GM21619 (cell line): ENCODE measurements at regions not wholly inside any gene's neighbourhood (a gene's known extent, or its start where the extent isn't known, plus 50 kb on each side); places are given as distances from the start of the nearest gene placed in this dataset.
A peak's percentile ranks its signal among the peaks of the same experiment; 100 is the strongest.

ENCODE experiments used
- ATAC-seq: cut with Tn5 transposase; IDR thresholded peaks from one replicate; pipeline ENCODE4 v1.9.1; 2021; ENCODE audit not compliant: unreplicated experiment

DNA sequence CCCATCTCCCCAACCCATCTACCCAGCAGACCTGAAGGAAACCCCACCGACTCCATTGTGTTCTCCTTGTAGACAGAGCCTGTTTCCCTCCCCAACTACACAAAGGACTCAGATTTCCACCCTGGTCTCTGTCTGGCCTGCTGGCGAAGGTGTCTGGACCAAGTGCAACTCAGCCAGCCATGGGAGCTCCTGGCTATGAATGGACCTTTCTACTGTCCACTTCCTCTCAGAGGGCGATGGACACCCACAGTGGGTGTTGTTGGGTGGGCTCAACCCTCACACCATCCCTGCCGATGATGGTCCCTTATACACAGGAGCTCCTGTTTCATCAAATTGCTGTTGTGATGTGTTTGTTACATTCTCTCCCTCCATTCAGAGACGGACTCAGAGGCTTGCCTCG is 112.5 kb upstream of the PHACTR3 start:
- no peak for ATAC-seq

DNA sequence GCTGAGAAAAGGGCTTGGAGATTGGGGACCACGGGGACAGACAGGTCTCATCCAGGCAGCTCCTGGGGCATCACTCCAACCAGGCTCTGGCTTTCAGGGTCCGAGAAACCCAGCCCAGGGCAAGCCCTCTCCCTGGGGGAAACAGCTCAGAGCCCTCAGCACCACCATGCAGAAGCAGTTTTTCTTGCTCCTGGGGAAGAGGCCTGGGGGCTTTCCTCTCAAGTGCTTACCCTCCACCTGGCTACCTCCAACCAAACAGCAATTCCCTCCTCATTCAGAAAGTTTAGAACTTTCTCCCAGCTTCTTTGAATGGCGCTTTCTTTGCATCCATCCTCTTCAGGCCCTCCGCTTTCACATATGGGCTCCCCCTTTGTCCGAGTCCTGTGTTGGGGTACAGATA is 110.4 kb upstream of the PHACTR3 start:
- no peak for ATAC-seq

DNA sequence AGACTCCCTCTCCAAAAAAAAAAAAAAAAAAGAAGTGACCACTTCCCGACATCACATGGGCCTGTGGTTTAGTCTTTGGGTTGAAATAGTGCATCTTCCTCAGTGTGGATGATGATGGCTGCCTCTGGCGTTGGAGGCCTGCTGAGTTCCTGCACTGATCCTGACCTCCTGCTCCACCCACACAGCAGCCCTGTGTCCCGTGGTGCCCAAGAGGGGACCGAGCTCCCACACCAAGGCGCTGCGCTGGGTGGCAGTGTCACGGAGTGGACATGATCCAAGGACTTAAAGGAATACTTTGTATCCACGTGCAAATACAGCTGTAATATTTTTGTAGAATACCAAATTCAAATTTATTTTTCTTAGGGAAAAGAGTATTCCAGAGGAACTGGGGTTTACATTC is 109.2 kb upstream of the PHACTR3 start:
- no peak for ATAC-seq

DNA sequence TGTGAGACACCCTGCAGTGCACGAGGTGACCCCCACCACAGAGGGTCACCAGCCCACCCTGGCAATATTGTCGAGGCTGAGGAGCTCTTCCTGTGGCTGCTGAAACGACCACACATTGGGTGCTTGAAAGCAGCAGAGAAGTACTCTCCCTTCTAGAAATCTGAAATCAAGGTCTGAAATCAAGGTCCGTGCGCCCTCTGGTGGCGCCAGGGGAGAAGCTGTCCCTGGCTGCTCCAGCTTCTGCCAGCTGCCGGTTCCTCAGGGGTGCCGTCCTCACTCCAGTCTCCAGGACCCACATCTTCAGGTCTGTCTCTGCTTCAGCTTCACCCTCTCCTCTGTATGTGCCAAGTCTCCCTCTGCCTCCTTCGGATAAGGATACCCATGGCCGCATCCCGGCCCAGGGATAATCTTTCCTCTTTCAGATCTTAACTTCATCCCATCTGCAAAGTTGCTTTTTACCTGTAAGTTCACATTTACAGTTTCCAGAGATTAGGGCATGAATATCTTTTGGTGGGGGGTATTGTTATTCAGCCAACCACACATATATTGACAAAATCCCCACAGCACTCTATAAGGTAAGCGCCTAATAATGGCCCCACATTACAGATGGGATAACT is 108.3 kb upstream of the PHACTR3 start:
- ATAC-seq, result no peak

DNA sequence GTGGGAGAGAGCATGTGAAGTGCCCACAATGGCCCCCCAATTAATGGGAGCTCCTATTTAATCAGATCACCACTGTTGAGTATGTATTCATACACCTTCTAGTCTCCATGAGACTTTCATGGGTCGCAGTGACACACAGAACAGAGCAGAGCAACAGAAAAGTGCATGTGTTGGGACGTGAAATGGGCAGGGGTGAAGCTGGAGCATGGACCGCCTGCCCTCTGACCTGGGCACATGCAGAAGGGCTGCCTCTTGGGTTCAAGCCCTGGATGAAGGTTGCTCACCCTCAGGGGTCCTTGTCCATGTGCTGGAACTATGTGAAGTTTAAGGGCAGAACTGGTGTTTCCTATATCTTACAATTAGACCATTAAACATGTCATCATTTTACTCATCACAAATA is 106.0 kb upstream of the PHACTR3 start:
- ATAC-seq, result no peak

DNA sequence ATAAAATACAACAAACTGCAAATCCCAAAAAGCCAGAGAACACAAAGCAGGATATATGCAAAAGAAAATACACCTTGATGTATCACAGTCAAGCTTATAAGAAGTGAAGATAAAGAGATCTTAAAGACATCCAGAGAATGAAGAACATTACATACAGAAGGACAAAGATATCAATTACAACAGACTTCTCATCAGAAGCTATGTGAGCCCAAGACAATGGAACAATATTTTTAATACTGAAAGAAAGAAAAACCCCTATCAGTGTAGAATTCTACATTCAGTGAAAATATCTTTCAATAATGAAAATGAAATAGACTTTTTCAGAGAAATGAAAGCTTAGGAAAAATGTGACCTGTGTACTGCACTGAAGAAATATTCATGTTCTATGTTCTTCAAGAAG is 104.5 kb upstream of the PHACTR3 start:
- ATAC-seq, result no peak

DNA sequence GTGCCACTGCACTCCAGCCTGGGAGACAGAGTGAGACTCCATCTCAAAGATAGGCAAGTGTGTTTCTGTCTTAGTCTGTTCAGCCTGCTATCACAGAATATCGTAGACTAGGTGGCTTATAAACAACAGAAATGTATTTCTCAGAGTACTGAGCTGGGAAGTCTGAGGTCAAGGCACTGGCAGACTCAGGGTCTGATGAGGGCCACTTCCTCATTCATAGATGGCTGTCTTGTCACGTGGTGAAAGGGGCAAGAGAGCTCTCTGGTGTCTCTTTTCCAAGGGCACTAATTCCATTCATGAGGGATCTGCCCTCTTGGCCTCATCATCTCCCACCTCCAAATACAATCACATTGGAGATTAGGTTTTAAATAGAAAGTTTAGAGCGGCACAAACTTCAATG is 95.6 kb upstream of the PHACTR3 start:
- ATAC-seq, result no peak

DNA sequence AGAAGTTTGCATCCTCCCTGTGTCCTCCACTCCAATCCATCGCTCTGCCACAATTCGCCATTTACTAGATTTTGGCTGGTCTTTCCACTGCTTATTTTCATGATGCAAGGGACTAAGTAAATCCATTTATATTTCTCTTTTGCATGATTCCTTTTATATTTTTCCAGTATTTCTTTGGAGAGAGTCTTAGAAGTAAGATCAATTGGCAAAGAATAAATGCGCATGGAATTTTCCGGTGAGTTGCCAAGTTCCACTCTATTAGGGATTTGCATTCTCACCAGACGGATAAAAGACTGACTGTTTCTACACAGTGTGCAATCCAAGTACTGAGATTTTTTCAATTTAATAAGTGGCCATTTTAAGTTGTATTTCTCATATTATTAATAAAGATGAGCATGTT is 91.7 kb upstream of the PHACTR3 start:
- ATAC-seq, result no peak

DNA sequence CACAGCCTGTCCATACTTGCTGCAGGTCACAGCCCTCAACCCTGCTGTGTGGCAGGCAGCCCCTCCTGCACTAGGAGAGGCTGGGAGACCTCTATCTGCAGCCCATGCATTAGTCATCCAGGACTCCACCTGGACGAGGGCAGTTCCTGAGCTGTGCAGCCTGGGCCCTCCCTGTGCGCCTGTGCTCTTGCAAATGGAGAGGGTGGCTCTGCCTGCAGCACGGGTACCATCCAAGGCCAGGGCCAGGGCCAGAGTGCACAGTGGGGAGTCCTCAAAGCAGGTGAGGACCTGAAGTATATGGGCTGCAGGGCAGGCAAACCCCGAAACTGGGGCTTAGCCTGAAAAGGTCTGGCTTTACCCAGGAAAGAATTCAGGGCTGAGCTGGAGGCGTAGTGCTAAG is 89.8 kb upstream of the PHACTR3 start:
- no peak for ATAC-seq

DNA sequence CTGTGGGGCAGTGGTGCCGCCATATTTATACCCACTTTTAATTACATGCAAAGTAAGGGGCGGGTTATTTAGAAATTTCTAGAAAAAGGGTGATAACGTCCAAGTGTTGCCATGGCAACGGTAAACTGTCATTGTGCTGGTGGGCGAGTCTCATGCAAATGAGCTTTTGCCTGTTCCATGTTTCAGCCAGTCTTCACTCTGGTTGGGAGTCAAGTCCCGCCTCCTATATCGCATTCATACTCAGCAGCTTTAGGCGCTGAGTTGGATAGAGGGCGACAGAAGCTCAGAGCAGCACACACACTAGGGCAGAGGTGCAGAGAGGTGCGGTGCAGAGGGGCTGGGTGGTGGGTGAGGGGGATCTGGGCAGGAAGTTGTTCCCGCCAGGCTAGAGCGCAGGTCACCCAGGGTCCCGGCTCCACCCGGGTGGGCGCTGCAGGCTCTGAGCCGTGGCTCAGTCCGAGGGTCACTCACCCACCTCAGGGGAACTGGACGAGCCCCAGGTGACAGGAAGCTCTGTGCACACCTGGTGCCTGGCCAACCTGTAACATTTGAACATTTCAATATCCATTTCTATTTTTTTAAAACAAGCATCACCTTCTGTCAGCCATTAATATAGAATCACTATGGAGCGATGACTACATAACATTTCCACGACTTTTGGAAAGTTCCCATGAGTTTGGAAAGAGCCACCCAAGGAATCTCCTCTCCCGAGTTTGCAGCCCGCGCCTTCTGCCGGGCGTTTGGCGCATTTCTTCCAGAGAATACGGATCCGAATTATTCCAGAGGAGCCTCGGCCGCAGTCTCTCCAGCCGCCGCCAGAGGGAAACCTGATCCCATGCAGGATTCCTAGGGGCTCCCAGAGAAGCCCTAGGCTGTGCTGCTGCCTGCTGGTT is 89.1 kb upstream of the PHACTR3 start:
- no peak for ATAC-seq

DNA sequence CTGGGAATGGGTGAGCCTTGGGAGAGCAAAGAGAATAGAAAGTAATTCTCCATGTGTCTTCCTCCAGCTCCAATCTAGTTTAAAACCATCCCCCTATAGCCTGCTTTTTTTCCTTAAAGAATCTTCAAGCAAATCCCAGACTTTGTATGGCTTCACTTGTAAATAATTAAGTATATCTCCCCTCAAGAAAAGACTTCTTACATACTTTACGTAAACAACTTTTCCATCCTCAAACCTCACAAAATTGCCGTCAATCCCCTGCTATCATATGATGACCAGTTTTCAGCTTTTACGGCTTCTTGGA is 88.5 kb upstream of the PHACTR3 start:
- no peak for ATAC-seq

DNA sequence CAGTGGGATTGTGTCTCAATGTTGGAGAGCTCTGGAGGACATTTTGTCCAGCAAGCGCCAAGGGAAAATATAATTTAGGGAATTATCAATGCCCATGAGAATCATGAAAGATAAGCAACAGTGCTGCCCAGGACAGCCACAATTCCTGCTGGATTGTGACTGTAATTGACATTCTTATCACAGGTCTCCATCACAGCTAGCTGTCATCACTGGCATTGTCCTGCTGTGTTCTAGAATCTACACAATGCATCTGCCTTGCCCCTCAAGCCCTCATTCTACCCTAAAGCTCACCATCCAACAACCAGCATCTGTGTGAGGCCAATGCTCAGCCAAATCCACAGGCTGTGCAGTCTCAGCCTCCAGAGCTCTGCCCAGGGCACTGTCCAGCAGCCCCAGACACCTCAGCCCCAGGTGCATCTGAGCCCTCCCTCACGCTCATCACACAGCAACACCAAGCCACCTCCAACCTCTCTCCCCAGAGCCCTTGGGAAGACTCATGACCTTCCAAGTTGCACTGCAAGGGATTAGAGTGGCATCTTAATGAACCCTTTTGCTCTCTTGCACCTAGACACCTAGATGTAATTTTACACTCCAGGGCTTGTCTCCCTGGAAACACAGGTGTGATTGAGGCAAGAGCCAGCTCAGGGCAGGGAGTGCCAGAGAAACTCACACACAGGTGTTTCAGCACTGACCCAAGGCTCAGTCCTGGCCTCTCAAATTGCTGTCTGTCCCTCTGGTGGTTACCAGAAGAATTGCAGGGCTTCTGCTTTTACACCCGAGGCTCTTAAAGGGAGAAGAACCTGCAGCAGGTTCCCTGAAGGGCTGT is 85.2 kb upstream of the PHACTR3 start:
- ATAC-seq, result peak; percentile 65

DNA sequence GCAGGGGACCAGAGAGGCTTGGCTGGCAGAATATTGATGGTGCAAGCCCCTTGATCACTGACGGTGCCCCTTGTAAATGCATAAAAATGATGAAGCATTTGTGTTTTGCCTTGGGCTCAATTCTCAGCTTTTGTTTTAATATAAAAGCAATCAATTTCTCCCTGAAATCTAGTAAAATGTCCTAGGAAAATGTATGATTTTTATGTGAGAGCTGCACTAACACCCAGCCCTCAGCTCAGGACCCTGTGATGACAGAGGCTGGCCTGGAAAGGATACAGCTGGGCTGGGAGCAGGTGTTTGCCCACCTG is 84.7 kb upstream of the PHACTR3 start:
- ATAC-seq, result no peak

DNA sequence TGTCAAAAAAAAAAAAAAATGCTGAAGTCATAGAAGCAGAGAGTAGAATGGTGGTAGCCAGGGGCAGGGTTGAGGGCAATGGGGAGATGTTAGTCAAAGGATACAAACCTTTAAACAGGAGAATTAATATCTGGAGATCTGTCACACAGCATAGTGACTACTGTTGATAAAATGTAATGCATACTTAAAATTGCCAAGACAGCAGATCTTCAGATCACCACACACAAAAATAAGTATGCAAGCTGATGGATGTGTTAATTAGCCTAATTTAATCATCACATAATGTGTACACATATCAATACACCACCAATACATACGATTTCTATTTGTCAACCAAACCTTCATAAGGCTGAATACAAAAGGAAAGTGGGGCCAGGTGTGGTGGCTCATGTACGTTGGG is 83.5 kb upstream of the PHACTR3 start:
- ATAC-seq, result no peak

DNA sequence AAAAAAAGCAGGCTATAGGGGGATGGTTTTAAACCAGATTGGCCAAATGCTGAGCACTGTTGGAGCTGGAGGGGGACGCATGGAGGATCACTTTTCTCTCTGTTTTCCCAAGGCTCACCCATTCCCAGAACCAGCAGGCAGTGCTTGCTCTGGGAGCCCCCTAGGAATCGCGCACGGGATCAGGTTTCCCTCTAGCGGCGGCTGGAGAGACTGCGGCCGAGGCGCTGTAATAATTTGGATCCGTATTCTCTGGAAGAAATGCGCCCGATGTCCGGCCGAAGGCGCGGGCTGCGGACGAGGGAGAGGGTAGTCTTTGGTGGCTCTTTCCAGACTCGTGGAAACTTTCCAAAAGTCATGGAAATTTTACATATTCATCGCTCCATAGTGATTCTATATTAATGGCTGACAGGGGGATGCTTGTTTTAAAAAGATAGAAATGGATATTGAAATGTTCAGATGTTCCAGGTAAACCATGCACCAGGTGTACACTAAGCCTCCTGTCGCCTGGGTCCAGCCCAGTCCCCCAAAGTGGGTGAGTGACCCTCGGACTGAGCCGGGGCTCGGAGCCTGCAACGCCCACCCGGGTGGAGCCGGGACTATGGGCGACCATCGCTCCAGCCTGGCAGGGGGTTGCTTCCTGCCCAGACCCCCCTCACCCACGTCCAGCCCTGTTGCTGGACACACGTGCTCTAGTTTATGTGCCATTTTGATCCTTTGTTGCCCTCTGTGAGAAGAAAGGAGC is 78.7 kb upstream of the PHACTR3 start:
- no peak for ATAC-seq

DNA sequence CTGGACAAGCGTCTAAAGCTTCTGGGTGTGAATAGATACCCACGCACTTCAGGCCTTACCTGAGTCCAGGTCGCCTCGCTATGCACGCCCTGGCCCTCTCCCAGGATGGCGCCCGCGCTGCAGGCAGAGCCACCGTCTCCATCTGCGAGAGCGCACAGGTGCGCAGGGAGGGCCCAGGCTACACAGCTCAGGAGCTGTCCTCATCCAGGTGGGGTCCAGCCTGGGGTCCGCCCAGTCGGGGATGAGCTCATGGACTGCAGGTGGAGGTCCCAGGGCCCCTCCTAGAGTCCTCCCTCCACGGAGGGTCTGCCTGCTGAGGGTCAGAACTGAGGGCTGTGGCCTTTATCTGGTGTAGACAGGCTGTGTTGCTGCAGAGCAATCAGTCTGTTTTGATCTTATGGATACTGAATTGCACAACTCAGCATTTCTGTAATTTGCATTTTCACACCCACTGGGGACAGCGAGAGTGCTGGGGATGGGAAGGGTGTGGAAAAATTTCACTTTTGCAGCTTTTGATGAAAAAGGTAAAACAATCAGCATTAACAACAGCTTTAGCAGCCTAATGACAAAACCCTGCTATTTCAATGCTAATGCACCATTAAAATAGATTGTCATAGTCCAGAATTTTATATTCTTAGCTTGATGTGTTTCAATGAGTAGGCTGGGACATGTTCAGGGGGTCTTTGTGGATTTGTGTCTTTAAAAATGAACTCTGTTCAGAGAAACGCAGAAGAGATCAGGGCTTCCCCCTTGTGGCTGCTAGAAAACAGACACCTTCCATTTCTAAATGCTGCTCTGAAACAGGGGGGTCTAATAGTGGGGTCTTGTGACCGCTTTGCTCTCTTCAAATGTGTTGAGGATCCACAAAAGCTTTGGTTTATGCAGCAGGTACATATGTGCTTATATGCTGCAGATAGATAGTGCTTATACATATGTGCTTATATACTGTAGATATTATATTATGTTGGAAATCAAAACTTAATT is 77.8 kb upstream of the PHACTR3 start:
- no peak for ATAC-seq

DNA sequence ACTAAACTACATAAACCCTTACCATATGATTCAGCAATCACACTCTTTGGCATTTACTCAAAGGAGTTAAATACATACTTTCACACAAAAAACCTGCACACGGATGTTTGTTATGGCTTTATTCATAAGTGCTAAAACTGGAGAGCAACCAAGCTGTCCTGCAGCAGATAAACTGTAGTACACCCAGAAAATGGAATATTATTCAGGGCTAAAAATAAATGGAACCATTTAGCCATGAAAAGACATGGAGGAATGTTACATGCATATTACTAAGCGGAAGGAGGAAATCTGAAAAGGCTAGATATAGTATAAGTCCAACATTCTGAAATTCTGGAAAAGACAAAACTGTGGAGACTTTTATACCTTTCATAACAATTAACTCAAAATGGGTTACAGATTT is 73.6 kb upstream of the PHACTR3 start:
- no peak for ATAC-seq

DNA sequence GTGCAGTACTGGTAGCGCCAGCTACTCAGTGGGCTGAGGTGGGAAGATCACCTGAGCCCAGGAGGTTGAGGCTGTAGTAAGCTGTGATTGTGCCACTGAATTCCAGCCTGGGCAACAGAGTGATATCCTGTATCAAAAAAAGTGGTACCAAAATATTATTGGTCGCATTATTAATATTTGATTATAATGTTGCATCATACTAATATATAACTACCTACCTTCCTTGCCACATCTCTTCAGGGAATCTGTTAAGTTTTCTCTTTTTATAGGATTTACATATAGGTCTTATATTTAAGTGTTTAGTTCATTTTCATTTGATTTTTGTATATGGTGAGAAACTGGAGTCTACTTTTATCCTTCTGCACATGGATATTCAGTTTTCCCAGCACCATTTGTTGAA is 66.3 kb upstream of the PHACTR3 start:
- ATAC-seq, result no peak

DNA sequence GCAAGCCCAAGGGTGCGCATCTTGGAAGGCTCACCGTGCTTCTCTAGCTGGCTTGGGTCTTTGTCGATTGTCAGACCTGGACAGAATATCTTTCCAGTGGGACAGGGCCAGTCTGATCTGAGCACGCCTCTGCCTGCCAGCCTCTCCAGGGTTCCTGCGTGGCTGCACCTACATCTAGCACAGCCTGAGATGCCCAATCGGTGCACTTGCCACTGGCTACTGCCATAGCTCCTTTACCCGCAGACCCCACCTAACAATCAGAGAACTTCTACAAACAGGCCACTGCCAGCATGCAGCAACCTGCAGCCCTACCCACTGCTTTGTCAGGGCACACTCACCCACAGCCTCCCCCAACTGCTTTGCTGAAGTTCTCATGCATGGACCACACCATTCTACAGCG is 56.7 kb upstream of the PHACTR3 start:
- no peak for ATAC-seq
